Ovary (tissue), 7 donors: ENCODE measurements at regions not wholly inside any gene's neighbourhood (a gene's known extent, or its start where the extent isn't known, plus 50 kb on each side); places are given as distances from the start of the nearest gene placed in this dataset.

ENCODE experiments used
- DNase-seq, 5 donors: peaks; one replicate each; pipeline ENCODE4 v3.0.0-alpha.2; 2019 to 2020
- H3K27ac ChIP-seq, 2 donors: fragments of 200-600 bp; one replicate each; pipeline versions ENCODE4 v1.5.1 to v1.8.0; 2019 to 2022
- H3K27me3 ChIP-seq: fragments of 200-600 bp; one replicate; pipeline ENCODE4 v1.8.0; 2022
- H3K36me3 ChIP-seq: fragments of 200-600 bp; sonication (generic); one replicate; pipeline ENCODE4 v1.5.1; 2019
- H3K4me1 ChIP-seq: one replicate; pipeline ENCODE4 v1.8.1; 2013; ENCODE audit warnings: mild to moderate bottlenecking, moderate library complexity; ENCODE audit not compliant: insufficient read depth
- H3K4me3 ChIP-seq: fragments of 200-600 bp; sonication (generic); one replicate; pipeline ENCODE4 v1.5.1; 2017
- H3K9me3 ChIP-seq, 2 donors: fragments of 200-600 bp in 1 of 2; sonication (generic) in 1 of 2; one replicate each; pipeline versions ENCODE4 v1.5.1 to v1.8.1; 2013 to 2019; ENCODE audit warnings: mild to moderate bottlenecking in 1 of 2, moderate library complexity in 1 of 2
- EP300 ChIP-seq: sonication (generic); formaldehyde crosslinking; IDR thresholded peaks from one replicate; pipeline ENCODE4 v1.6.1; 2017; ENCODE audit warnings: antibody characterized with exemption
- POLR2A ChIP-seq: fragments of 450-650 bp; IDR thresholded peaks from one replicate; pipeline ENCODE4 v1.6.1; 2017; ENCODE audit warnings: antibody characterized with exemption, mild to moderate bottlenecking, moderate library complexity
- WGBS, 3 donors: extraction: QIAGEN DNeasy Blood & Tissue Kit in 1 of 3; methylation state at CpG; one replicate each; pipeline versions ENCODE4 v1.1.5 to v1.1.7; 2013 to 2017; 5-methylcytosine and 5-hydroxymethylcytosine counted together
- intact Hi-C, 4 donors: fragments of 100-400 bp; cut with DNase I; formaldehyde crosslinking; loops; one replicate each; pipeline versions ENCODE4 v1.11.0 to v1.15.1; 2022 to 2023
- TF ChIP-seq, protein P1 (sequence below), 3 donors: fragments of 450-650 bp in 2 of 3; fragments of 200-600 bp in 1 of 3; IDR thresholded peaks; one replicate each; pipeline versions ENCODE4 v1.5.1 to v1.8.0; 2016 to 2022; ENCODE audit warnings: antibody characterized with exemption in 3 of 3, mild to moderate bottlenecking in 1 of 3
- donor health status: DM: no; HTN: no; CAD: no; lungs with moderate emphysema.
- donor health status: DM: no; HTN: no; CAD: no.
- donor health status: Bipolar disorder and iron deficiency.
- donor health status: DM: no; HTN: no; CAD: no.
- donor health status: DM: yes; HTN: yes; CAD: no.

DNA sequence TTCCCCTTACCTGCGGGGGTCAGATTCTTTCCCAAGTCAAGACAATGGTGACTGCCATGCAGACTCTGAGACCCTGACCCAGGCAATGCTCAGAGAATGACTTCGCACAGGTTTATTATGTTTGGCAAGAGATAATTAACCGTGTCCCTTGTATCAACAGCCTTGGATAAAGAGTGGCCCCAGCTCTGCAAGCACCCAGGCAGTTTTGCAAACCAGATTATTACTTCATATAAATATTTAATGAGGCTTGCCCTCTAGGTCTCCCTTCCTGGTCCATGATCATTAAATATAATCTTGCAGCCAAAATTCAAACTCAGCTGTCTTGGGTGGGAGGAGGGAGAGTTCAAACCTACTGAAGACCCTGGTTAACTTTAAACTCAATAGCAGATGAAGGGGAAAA, 156.5 kb downstream of the ANKRD60 start:
- WGBS, 3 donors = 51 to 85% (median 75%) methylated on average over 3 of the region's 3 CpGs
- no peak for TF ChIP-seq EP300
- TF ChIP-seq, protein P1, sequence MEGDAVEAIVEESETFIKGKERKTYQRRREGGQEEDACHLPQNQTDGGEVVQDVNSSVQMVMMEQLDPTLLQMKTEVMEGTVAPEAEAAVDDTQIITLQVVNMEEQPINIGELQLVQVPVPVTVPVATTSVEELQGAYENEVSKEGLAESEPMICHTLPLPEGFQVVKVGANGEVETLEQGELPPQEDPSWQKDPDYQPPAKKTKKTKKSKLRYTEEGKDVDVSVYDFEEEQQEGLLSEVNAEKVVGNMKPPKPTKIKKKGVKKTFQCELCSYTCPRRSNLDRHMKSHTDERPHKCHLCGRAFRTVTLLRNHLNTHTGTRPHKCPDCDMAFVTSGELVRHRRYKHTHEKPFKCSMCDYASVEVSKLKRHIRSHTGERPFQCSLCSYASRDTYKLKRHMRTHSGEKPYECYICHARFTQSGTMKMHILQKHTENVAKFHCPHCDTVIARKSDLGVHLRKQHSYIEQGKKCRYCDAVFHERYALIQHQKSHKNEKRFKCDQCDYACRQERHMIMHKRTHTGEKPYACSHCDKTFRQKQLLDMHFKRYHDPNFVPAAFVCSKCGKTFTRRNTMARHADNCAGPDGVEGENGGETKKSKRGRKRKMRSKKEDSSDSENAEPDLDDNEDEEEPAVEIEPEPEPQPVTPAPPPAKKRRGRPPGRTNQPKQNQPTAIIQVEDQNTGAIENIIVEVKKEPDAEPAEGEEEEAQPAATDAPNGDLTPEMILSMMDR (IDR thresholded peaks at IDR 0.05) = no peak
- no peak for TF ChIP-seq POLR2A
- no peaks in the 10 kb centered on the region for H3K9me3 ChIP-seq
- H3K27me3 ChIP-seq = no peaks in the 10 kb centered on the region
- peaks cover 8% of the 10 kb centered on the region for H3K4me1 ChIP-seq
- H3K4me3 ChIP-seq = no peak overlapping the region
- no peak overlapping the region for H3K27ac ChIP-seq
- intact Hi-C loops = no loop called here
- DNase-seq = no peak
- H3K36me3 ChIP-seq = no peaks in the 10 kb centered on the region

DNA sequence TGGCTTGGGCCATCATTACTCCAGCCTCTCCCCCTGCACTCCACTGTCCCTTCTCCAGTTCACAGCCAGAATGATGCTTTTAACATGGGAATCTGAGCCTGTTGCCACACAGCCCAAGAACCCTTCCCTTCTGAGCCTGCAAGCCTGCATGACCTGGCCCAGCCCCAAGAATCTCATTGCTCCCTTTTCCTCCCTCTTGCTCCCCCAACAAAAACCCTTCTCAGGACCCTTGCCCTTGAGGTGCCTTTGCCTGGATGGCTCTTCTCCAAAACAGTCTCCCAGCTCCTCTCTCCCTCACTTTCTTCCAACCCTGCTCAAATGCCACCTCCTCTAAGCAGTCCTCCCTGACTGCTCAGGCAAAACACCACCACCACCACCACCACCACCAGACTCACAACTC, 157.2 kb downstream of the ANKRD60 start:
- TF ChIP-seq EP300 (no peak), POLR2A (no peak)
- TF ChIP-seq, protein P1 (IDR thresholded peaks at IDR 0.05) = no peak
- H3K4me1 ChIP-seq = peaks cover 6% of the 10 kb centered on the region
- no peaks in the 10 kb centered on the region for H3K36me3 ChIP-seq
- no peak for DNase-seq
- no peak overlapping the region for H3K27ac ChIP-seq
- H3K4me3 ChIP-seq = no peak overlapping the region
- no peaks in the 10 kb centered on the region for H3K9me3 ChIP-seq
- no peaks in the 10 kb centered on the region for H3K27me3 ChIP-seq
- intact Hi-C loops = no loop called here

DNA sequence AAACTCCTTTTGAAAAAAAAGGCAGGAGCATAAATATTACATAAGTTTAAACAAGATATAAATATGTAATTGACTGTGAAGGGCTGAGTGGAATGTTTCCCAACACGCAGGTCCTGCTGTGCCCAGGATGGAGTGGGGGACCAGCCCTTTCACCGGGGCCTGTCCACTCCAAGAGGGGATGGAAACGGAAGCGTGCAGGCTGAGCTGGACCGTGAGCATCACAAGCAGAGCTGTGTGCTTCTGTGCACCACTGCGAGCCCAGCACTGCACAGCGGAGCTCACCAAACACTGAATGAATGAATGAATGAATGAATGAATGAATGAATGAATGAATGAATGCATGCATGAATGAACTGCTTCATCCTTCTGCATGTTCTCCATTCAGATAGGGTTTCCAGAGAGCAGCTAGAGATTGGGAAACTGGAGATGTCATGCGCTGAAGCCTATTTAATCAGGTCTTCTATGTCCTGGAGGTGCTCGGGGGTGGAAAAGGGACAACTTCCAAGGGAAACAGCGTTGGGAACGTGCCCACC, 157.7 kb downstream of the ANKRD60 start:
- intact Hi-C loops = no loop called here
- H3K27me3 ChIP-seq = no peaks in the 10 kb centered on the region
- no peak overlapping the region for H3K4me3 ChIP-seq
- H3K9me3 ChIP-seq = no peaks in the 10 kb centered on the region
- peaks cover 5% of the 10 kb centered on the region for H3K4me1 ChIP-seq
- no peak for DNase-seq
- WGBS, 3 donors = 80 to 84% (median 84%) methylated on average over 11 of the region's 11 CpGs
- no peak overlapping the region for H3K27ac ChIP-seq
- H3K36me3 ChIP-seq = no peaks in the 10 kb centered on the region
- TF ChIP-seq, protein P1 (IDR thresholded peaks at IDR 0.05) = no peak
- TF ChIP-seq POLR2A (no peak), EP300 (no peak)

DNA sequence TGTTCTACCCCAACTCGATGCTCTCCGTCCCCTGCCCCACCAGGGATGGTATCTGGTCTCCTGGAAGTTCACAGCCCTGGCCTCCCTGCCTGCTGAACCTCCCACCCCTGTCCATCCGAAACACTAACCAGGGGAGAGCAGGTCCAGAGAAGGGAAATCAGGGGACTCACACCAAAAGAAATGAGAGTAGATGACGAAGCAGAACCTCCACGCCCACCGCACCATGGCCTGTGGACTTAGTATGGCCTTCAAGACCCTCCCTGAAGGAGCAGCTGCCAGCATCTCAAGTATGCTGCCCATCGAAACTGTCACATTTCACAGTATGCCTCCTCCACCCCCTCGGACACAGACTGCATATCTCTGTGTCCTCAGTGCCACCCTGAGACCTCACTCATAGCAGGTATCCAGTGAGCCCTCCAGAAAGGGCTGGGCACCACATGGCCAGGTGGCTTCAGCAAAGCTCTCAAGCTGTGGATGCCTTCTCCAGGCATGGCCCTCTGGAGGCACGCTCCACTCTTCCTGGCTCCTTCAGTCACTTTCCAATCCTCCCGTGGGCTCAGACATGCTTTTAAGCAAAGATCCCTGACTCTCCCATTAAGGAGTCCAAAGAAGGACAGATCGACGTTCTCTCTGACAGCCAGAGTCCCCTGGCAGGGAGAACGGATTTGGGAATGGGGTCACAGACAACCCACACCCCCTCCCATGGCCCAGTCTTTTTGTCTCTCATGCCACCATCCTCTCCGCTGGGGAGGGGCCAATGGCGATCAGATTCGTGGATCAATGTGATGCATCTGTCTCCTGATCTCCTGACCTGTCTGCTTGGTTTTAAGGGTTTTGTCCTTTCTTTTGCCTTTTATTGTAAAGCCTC, 158.4 kb downstream of the ANKRD60 start:
- Histone ChIP-seq H3K9me3 (no peaks in the 10 kb centered on the region), H3K27ac (no peak overlapping the region), H3K27me3 (no peaks in the 10 kb centered on the region), H3K4me1 (peaks cover 5% of the 10 kb centered on the region), H3K4me3 (no peak overlapping the region), H3K36me3 (no peaks in the 10 kb centered on the region)
- no peak for TF ChIP-seq EP300
- no peak for TF ChIP-seq POLR2A
- TF ChIP-seq, protein P1 (IDR thresholded peaks at IDR 0.05) = no peak
- intact Hi-C loops = no loop called here
- 90 to 93% (median 91%) methylated on average over 16 of the region's 16 CpGs for WGBS, 3 donors
- no peak for DNase-seq
